ENCODE measurements at regions not wholly inside any gene's neighbourhood (a gene's known extent, or its start where the extent isn't known, plus 50 kb on each side); places are given as distances from the start of the nearest gene placed in this dataset.

- Histone ChIP-seq H4K20me1 (ENCODE audit: control insufficient read depth, extremely low read depth, insufficient read depth, low read length) (no peaks in the 10 kb centered on the region), H3K9me3 (ENCODE audit: control insufficient read depth, insufficient read depth, low read depth, low read length) (no peaks in the 10 kb centered on the region), H3K4me2 (ENCODE audit: extremely low read depth, insufficient read depth, low read length) (no peak overlapping the region), H3K4me1 (ENCODE audit: control insufficient read depth, extremely low read depth, insufficient read depth, low read length) (no peaks in the 10 kb centered on the region), H3K27me3 (ENCODE audit: control insufficient read depth, insufficient read depth, low read length) (no peaks in the 10 kb centered on the region), H3K27ac (ENCODE audit: insufficient read depth, low read length) (no peak overlapping the region), H3K4me3 (replicated peaks in 1 of 4; ENCODE audit: control extremely low read depth in 1 of 4, insufficient read depth in 1 of 4, low read depth in 3 of 4, low read length in 4 of 4) (no peak overlapping the region), H3K36me3 (ENCODE audit: control insufficient read depth, insufficient read depth, low read length) (no peaks in the 10 kb centered on the region), H3K9ac (ENCODE audit: insufficient read depth, low read length) (no peak overlapping the region), H3K79me2 (ENCODE audit: control insufficient read depth, insufficient read depth, low read length) (no peaks in the 10 kb centered on the region), H2AFZ (ENCODE audit: low read length) (no peak overlapping the region)
- no peak for TF ChIP-seq EZH2 (IDR thresholded peaks at IDR 0.05; ENCODE audit: low read length, missing control alignments)
- no peak for TF ChIP-seq CTCF (conservative IDR thresholded peaks at IDR 0.05 in 1 of 2, IDR thresholded peaks at IDR 0.05 in 1 of 2; ENCODE audit: low read depth in 1 of 2, low read length in 2 of 2)
- no peak for DNase-seq (ENCODE audit: low read depth in 2 of 2)
Measured at GRCh38 chrX:14406225-14406624, 123.1 kb upstream of the GLRA2 start.

GRCh38 chrX:14398725-14399124 lies 130.6 kb upstream of the GLRA2 start:
- DNase-seq (ENCODE audit: low read depth in 2 of 2) = peak in 1 of 2 donors; percentile 46
- Histone ChIP-seq H3K9me3 (ENCODE audit: control insufficient read depth, insufficient read depth, low read depth, low read length) (no peaks in the 10 kb centered on the region), H3K36me3 (ENCODE audit: control insufficient read depth, insufficient read depth, low read length) (no peaks in the 10 kb centered on the region), H3K4me2 (ENCODE audit: extremely low read depth, insufficient read depth, low read length) (no peak overlapping the region), H3K79me2 (ENCODE audit: control insufficient read depth, insufficient read depth, low read length) (no peaks in the 10 kb centered on the region), H2AFZ (ENCODE audit: low read length) (no peak overlapping the region), H3K4me3 (replicated peaks in 1 of 4; ENCODE audit: control extremely low read depth in 1 of 4, insufficient read depth in 1 of 4, low read depth in 3 of 4, low read length in 4 of 4) (no peak overlapping the region), H3K9ac (ENCODE audit: insufficient read depth, low read length) (no peak overlapping the region), H3K27ac (ENCODE audit: insufficient read depth, low read length) (no peak overlapping the region), H3K4me1 (ENCODE audit: control insufficient read depth, extremely low read depth, insufficient read depth, low read length) (no peaks in the 10 kb centered on the region), H4K20me1 (ENCODE audit: control insufficient read depth, extremely low read depth, insufficient read depth, low read length) (no peaks in the 10 kb centered on the region), H3K27me3 (ENCODE audit: control insufficient read depth, insufficient read depth, low read length) (no peaks in the 10 kb centered on the region)
- TF ChIP-seq EZH2 (IDR thresholded peaks at IDR 0.05; ENCODE audit: low read length, missing control alignments) = no peak
- no peak for TF ChIP-seq CTCF (conservative IDR thresholded peaks at IDR 0.05 in 1 of 2, IDR thresholded peaks at IDR 0.05 in 1 of 2; ENCODE audit: low read depth in 1 of 2, low read length in 2 of 2)

DNA sequence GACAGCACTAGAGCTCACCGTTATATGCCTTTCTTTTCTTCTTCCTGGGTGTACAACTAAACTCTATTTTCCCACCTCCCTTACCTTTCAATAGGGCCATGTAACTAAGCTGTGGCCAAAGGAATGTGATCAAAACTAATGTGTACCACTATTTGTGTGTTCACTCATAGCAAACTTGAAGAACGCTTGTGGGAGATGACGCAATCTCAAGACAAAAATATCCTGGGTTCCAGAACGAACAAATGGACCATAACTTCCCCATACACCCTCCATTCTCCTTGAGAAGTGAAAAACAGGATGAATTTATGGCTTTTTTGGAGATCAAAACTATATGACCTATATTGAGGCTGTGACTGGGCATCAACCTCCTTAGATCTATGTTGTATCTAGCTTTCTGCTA lies 139.7 kb upstream of the GLRA2 start:
- Histone ChIP-seq H3K4me3 (replicated peaks in 1 of 4; ENCODE audit: control extremely low read depth in 1 of 4, insufficient read depth in 1 of 4, low read depth in 3 of 4, low read length in 4 of 4) (no peak overlapping the region), H2AFZ (ENCODE audit: low read length) (no peak overlapping the region), H3K27me3 (ENCODE audit: control insufficient read depth, insufficient read depth, low read length) (no peaks in the 10 kb centered on the region), H3K27ac (ENCODE audit: insufficient read depth, low read length) (no peak overlapping the region), H3K9me3 (ENCODE audit: control insufficient read depth, insufficient read depth, low read depth, low read length) (no peaks in the 10 kb centered on the region), H3K4me1 (ENCODE audit: control insufficient read depth, extremely low read depth, insufficient read depth, low read length) (no peaks in the 10 kb centered on the region), H3K36me3 (ENCODE audit: control insufficient read depth, insufficient read depth, low read length) (no peaks in the 10 kb centered on the region), H3K79me2 (ENCODE audit: control insufficient read depth, insufficient read depth, low read length) (no peaks in the 10 kb centered on the region), H3K9ac (ENCODE audit: insufficient read depth, low read length) (no peak overlapping the region), H4K20me1 (ENCODE audit: control insufficient read depth, extremely low read depth, insufficient read depth, low read length) (no peaks in the 10 kb centered on the region), H3K4me2 (ENCODE audit: extremely low read depth, insufficient read depth, low read length) (no peak overlapping the region)
- TF ChIP-seq EZH2 (IDR thresholded peaks at IDR 0.05; ENCODE audit: low read length, missing control alignments) (no peak), CTCF (conservative IDR thresholded peaks at IDR 0.05 in 1 of 2, IDR thresholded peaks at IDR 0.05 in 1 of 2; ENCODE audit: low read depth in 1 of 2, low read length in 2 of 2) (no peak)
- DNase-seq (ENCODE audit: low read depth in 2 of 2) = no peak
